ENCODE measurements at regions not wholly inside any gene's neighbourhood (a gene's known extent, or its start where the extent isn't known, plus 50 kb on each side); places are given as distances from the start of the nearest gene placed in this dataset.
"Not testable (repeated sequence)": the region's sequence is repeated elsewhere in the genome, so short reads cannot be mapped to it uniquely, and the experiment has no call there.

GRCh38 chrX:126489116-126489695 is 63.4 kb downstream of the DCAF12L1 start:
- peak; percentile 45 for DNase-seq (ENCODE audit: low read depth)
- in situ Hi-C loops (cut with HindIII; ENCODE audit: low pct_unique_long_range_greater_than_20kb, low sequenced_read_pairs), result no loop called here

DNA sequence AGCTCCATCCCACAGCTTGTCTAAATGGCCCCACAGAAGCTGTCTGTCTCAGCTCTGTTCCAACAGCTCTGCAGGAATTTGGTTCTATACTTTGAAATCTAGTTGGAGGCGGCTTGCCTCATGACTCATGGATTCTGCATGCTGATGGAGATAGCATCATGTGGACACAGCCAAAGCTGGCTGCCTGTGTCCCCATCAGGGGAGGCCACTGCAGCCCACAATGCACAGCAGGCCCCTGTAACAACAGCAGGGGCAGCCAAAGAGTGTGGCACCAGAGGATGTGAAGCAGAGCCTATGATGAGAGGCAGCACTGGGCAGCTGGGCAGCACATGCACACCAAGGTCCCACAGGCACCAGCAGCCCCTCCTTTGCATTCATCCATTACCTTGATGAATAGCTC is 67.2 kb downstream of the DCAF12L1 start:
- in situ Hi-C loops (cut with HindIII; ENCODE audit: low pct_unique_long_range_greater_than_20kb, low sequenced_read_pairs), result no loop called here
- peak; percentile 21 for DNase-seq (ENCODE audit: low read depth)

- in situ Hi-C loops (cut with HindIII; ENCODE audit: low pct_unique_long_range_greater_than_20kb, low sequenced_read_pairs), result no loop called here
- DNase-seq (ENCODE audit: low read depth), result no peak
These were observed 70.7 kb downstream of the DCAF12L1 start for GRCh38 chrX:126481916-126482315.

DNA sequence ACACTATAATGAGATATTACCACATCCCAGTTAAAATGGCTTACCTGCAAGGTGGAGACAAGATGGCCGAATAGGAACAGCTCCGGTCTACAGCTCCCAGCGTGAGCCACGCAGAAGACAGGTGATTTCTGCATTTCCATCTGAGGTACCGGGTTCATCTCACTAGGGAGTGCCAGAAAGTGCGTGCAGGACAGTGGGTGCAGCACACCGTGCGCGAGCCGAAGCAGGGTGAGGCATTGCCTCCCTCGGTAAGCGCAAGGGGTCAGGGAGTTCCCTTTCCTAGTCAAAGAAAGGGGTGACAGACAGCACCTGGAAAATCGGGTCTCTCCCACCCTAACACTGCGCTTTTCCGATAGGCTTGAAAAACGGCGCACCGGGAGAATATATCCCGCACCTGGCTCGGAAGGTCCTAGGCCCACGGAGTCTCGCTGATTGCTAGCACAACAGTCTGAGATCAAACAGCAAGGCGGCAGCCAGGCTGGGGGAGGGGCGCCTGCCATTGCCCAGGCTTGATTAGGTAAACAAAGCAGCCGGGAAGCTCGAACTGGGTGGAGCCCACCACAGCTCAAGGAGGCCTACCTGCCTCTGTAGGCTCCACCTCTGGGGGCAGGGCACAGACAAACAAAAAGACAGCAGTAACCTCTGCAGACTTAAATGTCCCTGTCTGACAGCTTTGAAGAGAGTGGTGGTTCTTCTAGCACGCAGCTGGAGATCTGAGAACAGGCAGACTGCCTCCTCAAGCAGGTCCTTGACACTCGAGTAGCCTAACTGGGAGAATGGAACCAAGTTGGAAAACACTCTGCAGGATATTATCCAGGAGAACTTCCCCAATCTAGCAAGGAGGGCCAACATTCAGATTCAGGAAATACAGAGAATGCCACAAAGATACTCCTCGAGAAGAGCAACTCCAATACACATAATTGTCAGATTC is 92.5 kb downstream of the DCAF12L1 start:
- DNase-seq (ENCODE audit: low read depth); in situ Hi-C loops (cut with HindIII; ENCODE audit: low pct_unique_long_range_greater_than_20kb, low sequenced_read_pairs): not testable (repeated sequence)

DNA sequence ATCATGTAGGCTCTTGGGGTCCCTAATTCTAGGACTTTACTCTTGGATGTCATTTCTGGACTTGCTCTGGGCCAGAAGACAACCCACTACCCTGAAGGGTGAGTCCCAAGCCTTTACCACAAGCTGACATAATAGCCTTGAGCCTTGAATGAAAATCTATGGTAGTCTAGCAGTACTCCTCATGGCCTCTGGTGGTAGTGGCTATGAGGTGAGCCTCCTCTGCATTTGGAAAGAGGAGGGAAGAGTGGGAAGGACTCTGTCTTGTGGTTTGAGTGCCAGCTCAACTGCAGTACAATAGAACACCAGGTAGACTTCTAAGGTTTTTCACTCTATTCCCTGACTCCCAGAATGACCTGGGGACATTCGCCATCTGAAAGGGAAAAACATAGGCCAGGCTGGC is 96.5 kb downstream of the DCAF12L1 start:
- in situ Hi-C loops (cut with HindIII; ENCODE audit: low pct_unique_long_range_greater_than_20kb, low sequenced_read_pairs), result no loop called here
- no peak for DNase-seq (ENCODE audit: low read depth)

DNA sequence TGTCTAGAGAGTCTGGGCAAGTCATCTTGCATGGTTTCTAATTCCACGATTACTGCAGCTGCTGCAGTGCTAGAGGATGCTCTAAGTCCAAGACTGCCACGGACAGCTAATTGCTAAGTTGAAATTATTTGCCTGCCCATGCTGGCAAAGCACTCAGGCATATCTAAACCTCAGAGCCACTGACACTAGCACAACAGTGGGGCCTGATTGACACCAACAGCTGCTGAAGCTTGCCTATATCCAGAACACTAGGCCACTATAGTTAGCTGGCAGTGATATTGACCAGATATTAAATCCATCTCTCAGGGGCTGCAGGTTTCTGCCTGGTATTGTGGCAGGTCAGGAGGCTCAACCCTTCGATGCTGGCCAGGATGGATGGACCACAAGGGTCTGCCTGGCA is 103.9 kb downstream of the DCAF12L1 start:
- DNase-seq (ENCODE audit: low read depth), result no peak
- in situ Hi-C loops (cut with HindIII; ENCODE audit: low pct_unique_long_range_greater_than_20kb, low sequenced_read_pairs), result no loop called here
